ENCODE measurements at regions not wholly inside any gene's neighbourhood (a gene's known extent, or its start where the extent isn't known, plus 50 kb on each side); places are given as distances from the start of the nearest gene placed in this dataset.

- peak in 1 of 2 experiments; percentile 1 for DNase-seq
These were observed 235.4 kb downstream of the RAB28 start for GRCh38 chr4:13248621-13249298.

- no peak for DNase-seq
These were observed 238.0 kb downstream of the RAB28 start for GRCh38 chr4:13246107-13246506.

GRCh38 chr4:13244444-13244843 lies 239.7 kb downstream of the RAB28 start:
- no peak for DNase-seq

GRCh38 chr4:13243152-13243551 lies 241.0 kb downstream of the RAB28 start:
- DNase-seq: no peak

- DNase-seq: no peak
These were observed 244.1 kb downstream of the RAB28 start for GRCh38 chr4:13240066-13240465.

GRCh38 chr4:13238936-13239335 lies 245.2 kb downstream of the RAB28 start:
- no peak for DNase-seq

GRCh38 chr4:13236485-13236884 lies 247.7 kb downstream of the RAB28 start:
- DNase-seq: no peak

GRCh38 chr4:13233755-13234154 lies 250.4 kb downstream of the RAB28 start:
- DNase-seq: no peak

GRCh38 chr4:13219971-13220370 lies 264.2 kb downstream of the RAB28 start:
- DNase-seq: no peak

- DNase-seq: no peak
These were observed 265.7 kb downstream of the RAB28 start for GRCh38 chr4:13218326-13218958.

- DNase-seq: no peak
These were observed 268.6 kb downstream of the RAB28 start for GRCh38 chr4:13215560-13215959.

GRCh38 chr4:13212936-13213335 lies 271.2 kb downstream of the RAB28 start:
- DNase-seq: no peak

- no peak for DNase-seq
These were observed 274.5 kb downstream of the RAB28 start for GRCh38 chr4:13209600-13209999.

- no peak for DNase-seq
These were observed 275.5 kb downstream of the RAB28 start for GRCh38 chr4:13208558-13209193.

GRCh38 chr4:13207226-13207625 lies 276.9 kb downstream of the RAB28 start:
- no peak for DNase-seq

- DNase-seq: no peak
These were observed 281.0 kb downstream of the RAB28 start for GRCh38 chr4:13203101-13203500.

- DNase-seq: no peak
These were observed 281.4 kb downstream of the RAB28 start for GRCh38 chr4:13202701-13203100.

GRCh38 chr4:13201241-13201640 lies 282.9 kb downstream of the RAB28 start:
- no peak for DNase-seq

GRCh38 chr4:13196721-13197120 lies 287.4 kb downstream of the RAB28 start:
- DNase-seq: no peak

- no peak for DNase-seq
These were observed 290.5 kb downstream of the RAB28 start for GRCh38 chr4:13193662-13194061.

- DNase-seq: no peak
These were observed 293.9 kb downstream of the RAB28 start for GRCh38 chr4:13190093-13190721.

GRCh38 chr4:13184199-13184598 lies 299.9 kb downstream of the RAB28 start:
- no peak for DNase-seq

- DNase-seq: no peak
These were observed 302.0 kb downstream of the RAB28 start for GRCh38 chr4:13182133-13182532.

- no peak for DNase-seq
These were observed 302.5 kb downstream of the RAB28 start for GRCh38 chr4:13181681-13182080.
